NCI-H2171 treated with DMSO at 0.1 percent for 48 hours (cell line): ENCODE measurements at regions not wholly inside any gene's neighbourhood (a gene's known extent, or its start where the extent isn't known, plus 50 kb on each side); places are given as distances from the start of the nearest gene placed in this dataset.
"Not testable (repeated sequence)": the region's sequence is repeated elsewhere in the genome, so short reads cannot be mapped to it uniquely, and the experiment has no call there.

Experiments
- DNase-seq: peaks from one replicate; lab custom pipeline; 2025; lab: John Stamatoyannopoulos, UW

- no peak for DNase-seq
These were observed 189.2 kb upstream of the FERMT1 start for GRCh38 chr20:6311841-6312655.

GRCh38 chr20:6311097-6311496, 188.3 kb upstream of the FERMT1 start:
- DNase-seq = no peak

- no peak for DNase-seq
These were observed 182.7 kb upstream of the FERMT1 start for GRCh38 chr20:6305536-6305935.

- no peak for DNase-seq
These were observed 179.2 kb upstream of the FERMT1 start for GRCh38 chr20:6302041-6302440.

- no peak for DNase-seq
These were observed 176.6 kb upstream of the FERMT1 start for GRCh38 chr20:6299456-6299855.

GRCh38 chr20:6298049-6298448, 175.2 kb upstream of the FERMT1 start:
- DNase-seq = no peak

GRCh38 chr20:6295867-6296256, 173.0 kb upstream of the FERMT1 start:
- DNase-seq = no peak

GRCh38 chr20:6295127-6295866, 172.5 kb upstream of the FERMT1 start:
- DNase-seq = no peak

GRCh38 chr20:6287471-6287870, 164.6 kb upstream of the FERMT1 start:
- no peak for DNase-seq

- no peak for DNase-seq
These were observed 159.8 kb upstream of the FERMT1 start for GRCh38 chr20:6282642-6283041.

- DNase-seq = no peak
These were observed 154.9 kb upstream of the FERMT1 start for GRCh38 chr20:6277661-6278240.

- DNase-seq = not testable (repeated sequence)
These were observed 147.6 kb upstream of the FERMT1 start for GRCh38 chr20:6270404-6270803.

GRCh38 chr20:6269168-6269873, 146.5 kb upstream of the FERMT1 start:
- DNase-seq = no peak

GRCh38 chr20:6265204-6265904, 142.5 kb upstream of the FERMT1 start:
- no peak for DNase-seq

GRCh38 chr20:6253396-6253795, 130.6 kb upstream of the FERMT1 start:
- no peak for DNase-seq

GRCh38 chr20:6245436-6245835, 122.6 kb upstream of the FERMT1 start:
- no peak for DNase-seq

- no peak for DNase-seq
These were observed 118.8 kb upstream of the FERMT1 start for GRCh38 chr20:6241591-6241990.

- DNase-seq = no peak
These were observed 117.2 kb upstream of the FERMT1 start for GRCh38 chr20:6240059-6240458.

GRCh38 chr20:6238421-6238820, 115.6 kb upstream of the FERMT1 start:
- no peak for DNase-seq

- DNase-seq = no peak
These were observed 112.7 kb upstream of the FERMT1 start for GRCh38 chr20:6235510-6235909.

GRCh38 chr20:6232436-6232835, 109.6 kb upstream of the FERMT1 start:
- DNase-seq = no peak

- no peak for DNase-seq
These were observed 108.7 kb upstream of the FERMT1 start for GRCh38 chr20:6231556-6231955.
